Stimulated activated CD4-positive, alpha-beta T cell treated with anti-CD3 and anti-CD28 coated beads, Interleukin-12 subunit alpha, Interleukin-12 subunit beta, amount 100 ng/mL, for 24 hours (primary cell): ENCODE measurements at regions not wholly inside any gene's neighbourhood (a gene's known extent, or its start where the extent isn't known, plus 50 kb on each side); places are given as distances from the start of the nearest gene placed in this dataset.
"Not testable (repeated sequence)": the region's sequence is repeated elsewhere in the genome, so short reads cannot be mapped to it uniquely, and the experiment has no call there.

Experiments used
- DNase-seq, 2 experiments: peaks; one replicate each; pipeline ENCODE4 v3.0.0-alpha.2; 2020; ENCODE audit warnings: low read depth in 2 of 2

- not testable (repeated sequence) for DNase-seq
These were observed 279.3 kb downstream of the PTH2R start for GRCh38 chr2:208685929-208686328.

GRCh38 chr2:208686665-208687064 lies 280.1 kb downstream of the PTH2R start:
- no peak for DNase-seq

DNA sequence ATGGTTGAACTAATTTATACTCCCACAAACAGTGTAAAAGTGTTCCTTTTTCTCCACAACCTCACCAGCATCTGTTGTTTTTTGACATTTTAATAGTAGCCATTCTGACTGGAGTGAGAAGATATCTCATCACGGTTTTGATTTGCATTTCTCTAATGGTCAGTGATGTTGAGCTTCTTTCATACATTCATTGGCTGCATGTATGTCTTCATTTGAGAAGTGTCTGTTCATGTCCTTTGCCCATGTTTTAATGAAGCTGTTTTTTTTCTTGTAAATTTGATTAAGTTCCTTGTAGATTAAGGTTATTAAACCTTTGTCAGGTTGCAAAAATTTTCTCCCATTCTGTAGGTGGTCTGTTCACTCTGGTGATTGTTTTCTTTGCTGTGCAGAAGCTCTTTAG lies 281.1 kb downstream of the PTH2R start:
- DNase-seq: not testable (repeated sequence)

DNA sequence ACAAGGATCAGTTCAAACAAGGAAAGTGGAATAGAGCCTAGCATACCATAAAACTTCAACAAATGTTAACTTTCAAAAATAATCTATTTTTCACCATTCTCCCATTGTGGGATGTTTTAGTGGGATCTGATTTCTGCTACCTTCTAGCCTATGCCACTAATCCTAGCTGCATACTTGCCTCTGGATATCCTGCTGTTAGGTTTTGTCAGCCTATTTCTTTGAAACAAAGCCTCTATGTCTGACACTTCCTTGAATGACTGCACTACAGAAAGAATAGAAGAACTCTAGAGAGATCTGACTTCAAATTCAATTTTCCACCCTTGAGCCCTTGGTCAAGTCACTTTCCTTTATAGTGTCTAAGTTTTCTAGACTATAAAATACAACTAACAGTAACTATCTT lies 291.5 kb downstream of the PTH2R start:
- DNase-seq: no peak

- no peak for DNase-seq
These were observed 301.9 kb downstream of the PTH2R start for GRCh38 chr2:208708486-208708885.

GRCh38 chr2:208711598-208711997 lies 305.0 kb downstream of the PTH2R start:
- no peak for DNase-seq

GRCh38 chr2:208713066-208713745 lies 306.6 kb downstream of the PTH2R start:
- no peak for DNase-seq

DNA sequence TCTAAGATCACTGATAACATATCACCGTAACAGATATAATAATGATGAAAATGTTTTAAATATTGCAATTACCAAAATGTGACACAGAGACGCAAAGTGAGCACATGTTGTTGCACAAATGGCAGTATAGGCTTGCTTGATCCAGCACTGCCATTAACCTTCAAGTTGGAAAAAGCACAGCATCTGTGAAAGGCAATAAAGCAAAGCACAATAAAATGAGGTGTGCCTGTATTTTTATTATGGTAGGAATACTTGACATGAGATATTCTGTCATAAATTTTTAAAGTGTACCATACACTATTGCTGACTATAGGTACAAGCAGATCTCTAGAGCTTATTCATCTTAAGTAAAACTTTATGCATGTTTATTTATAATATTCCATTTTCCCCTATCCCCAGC lies 312.2 kb downstream of the PTH2R start:
- no peak for DNase-seq

DNA sequence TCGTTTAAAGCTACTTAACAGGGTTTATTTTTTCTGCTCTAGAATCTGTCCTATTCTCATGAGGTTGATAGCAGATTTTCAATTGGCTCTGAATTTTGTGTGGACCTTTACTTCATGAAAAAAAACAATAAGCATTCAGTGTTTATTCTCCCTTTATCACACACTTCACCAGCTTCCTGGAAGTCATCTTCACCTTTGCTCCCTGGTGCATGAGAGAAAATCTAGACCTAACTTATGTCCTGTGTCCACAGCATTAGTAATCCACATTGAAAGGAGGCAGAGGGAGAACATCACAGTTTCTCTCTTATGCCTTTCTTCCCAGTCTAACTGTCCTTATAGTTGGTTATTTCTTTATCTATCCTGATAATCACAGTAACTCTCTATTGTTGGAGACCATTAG lies 316.1 kb downstream of the PTH2R start:
- DNase-seq: no peak

GRCh38 chr2:208725280-208725679 lies 318.7 kb downstream of the PTH2R start:
- DNase-seq: no peak

- DNase-seq: no peak
These were observed 319.6 kb downstream of the PTH2R start for GRCh38 chr2:208726242-208726641.

- DNase-seq: not testable (repeated sequence)
These were observed 345.2 kb downstream of the PTH2R start for GRCh38 chr2:208751663-208752415.

GRCh38 chr2:208757364-208757763 lies 350.8 kb downstream of the PTH2R start:
- DNase-seq: no peak

- not testable (repeated sequence) for DNase-seq
These were observed 366.5 kb downstream of the PTH2R start for GRCh38 chr2:208773074-208773473.

GRCh38 chr2:208781166-208781565 lies 374.6 kb downstream of the PTH2R start:
- no peak for DNase-seq

GRCh38 chr2:208782097-208782496 lies 375.5 kb downstream of the PTH2R start:
- no peak for DNase-seq

GRCh38 chr2:208783184-208783583 lies 376.6 kb downstream of the PTH2R start:
- no peak for DNase-seq

DNA sequence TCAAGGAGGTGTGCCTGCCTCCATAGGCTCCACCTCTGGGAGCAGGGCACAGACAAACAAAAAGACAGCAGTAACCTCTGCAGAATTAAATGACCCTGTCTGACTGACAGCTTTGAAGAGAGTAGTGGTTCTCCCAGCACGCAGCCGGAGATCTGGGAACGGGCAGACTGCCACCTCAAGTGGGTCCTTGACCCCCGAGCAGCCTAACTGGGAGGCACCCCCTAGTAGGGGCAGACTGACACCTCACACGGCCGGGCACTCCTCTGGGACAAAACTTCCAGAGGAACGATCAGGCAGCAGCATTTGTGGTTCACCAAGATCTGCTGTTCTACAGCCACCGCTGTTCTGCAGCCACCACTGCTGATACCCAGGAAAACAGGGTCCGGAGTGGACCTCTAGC lies 378.2 kb downstream of the PTH2R start:
- DNase-seq: not testable (repeated sequence)

GRCh38 chr2:208791257-208791656 lies 384.7 kb downstream of the PTH2R start:
- DNase-seq: no peak

DNA sequence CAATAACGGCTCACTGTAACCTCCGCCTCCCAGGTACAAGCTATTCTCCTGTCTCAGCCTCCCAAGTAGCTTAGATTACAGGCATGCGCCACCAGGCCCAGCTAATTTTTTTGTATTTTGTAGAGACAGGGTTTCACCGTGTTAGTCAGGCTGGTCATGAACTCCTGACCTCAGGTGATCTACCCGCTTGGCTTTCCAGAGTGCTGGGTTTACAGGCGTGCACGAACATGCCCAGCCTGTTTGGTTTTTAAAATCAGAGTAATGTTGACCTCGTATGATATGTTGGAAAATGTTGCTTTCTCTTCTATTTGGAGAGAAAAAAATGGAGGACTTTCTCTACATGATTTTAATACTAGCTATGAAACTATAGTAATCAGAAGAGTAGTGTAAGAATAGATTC lies 386.2 kb downstream of the PTH2R start:
- DNase-seq: no peak

- no peak for DNase-seq
These were observed 386.8 kb downstream of the PTH2R start for GRCh38 chr2:208793434-208793833.

GRCh38 chr2:208794288-208794975 lies 387.8 kb downstream of the PTH2R start:
- DNase-seq: no peak

- DNase-seq: no peak
These were observed 392.1 kb downstream of the PTH2R start for GRCh38 chr2:208798698-208799097.
